ENCODE measurements at regions not wholly inside any gene's neighbourhood (a gene's known extent, or its start where the extent isn't known, plus 50 kb on each side); places are given as distances from the start of the nearest gene placed in this dataset.
A peak's percentile ranks its signal among the peaks of the same experiment; 100 is the strongest.

- no peak for DNase-seq
- H4K5ac ChIP-seq (ENCODE audit: low read length) = no peak overlapping the region
- H3K9ac ChIP-seq (ENCODE audit: low read length) = no peak overlapping the region
- H3K27ac ChIP-seq (ENCODE audit: low read depth, low read length) = no peak overlapping the region
- no peak overlapping the region for H3K56ac ChIP-seq (ENCODE audit: low read length)
- H2BK120ac ChIP-seq (ENCODE audit: low read depth, low read length) = no peak overlapping the region
- no peak overlapping the region for H4K8ac ChIP-seq (ENCODE audit: low read depth, low read length)
- H3K79me1 ChIP-seq (ENCODE audit: low read length) = no peaks in the 10 kb centered on the region
- no peaks in the 10 kb centered on the region for H3K36me3 ChIP-seq (ENCODE audit: control insufficient read depth, insufficient read depth, low read length)
- no peak overlapping the region for H3K23ac ChIP-seq (ENCODE audit: low read length)
- H2AK5ac ChIP-seq (ENCODE audit: low read length) = no peak overlapping the region
- H2BK15ac ChIP-seq (replicated peaks; ENCODE audit: low read depth) = no peak overlapping the region
- no peak overlapping the region for H2BK5ac ChIP-seq (ENCODE audit: low read length)
- WGBS (ENCODE audit: extremely low coverage, insufficient coverage, low lambda C conversion rate) = no CpG with 5 or more reads among the region's 8 CpGs
- no peak overlapping the region for H3K4me2 ChIP-seq (ENCODE audit: low read length)
- no peak overlapping the region for H3K18ac ChIP-seq (ENCODE audit: low read length)
- no peaks in the 10 kb centered on the region for H3K4me1 ChIP-seq (ENCODE audit: control insufficient read depth, low read depth, low read length)
- H3K79me2 ChIP-seq (ENCODE audit: control insufficient read depth, insufficient read depth, low read length) = no peaks in the 10 kb centered on the region
- no peak overlapping the region for H3K4me3 ChIP-seq (ENCODE audit: low read length)
- H3K27me3 ChIP-seq (ENCODE audit: insufficient read depth, low read length, poor library complexity) = peaks cover 7% of the 10 kb centered on the region
- no peak overlapping the region for H3K4ac ChIP-seq (ENCODE audit: low read depth, low read length)
Observed at GRCh38 chr15:31477851-31478701, 151.4 kb downstream of the KLF13 start.

- Histone ChIP-seq H4K5ac (ENCODE audit: low read length) (no peak overlapping the region), H3K4me2 (ENCODE audit: low read length) (no peak overlapping the region), H2BK5ac (ENCODE audit: low read length) (no peak overlapping the region), H4K8ac (ENCODE audit: low read depth, low read length) (no peak overlapping the region), H3K79me1 (ENCODE audit: low read length) (no peaks in the 10 kb centered on the region), H2BK120ac (ENCODE audit: low read depth, low read length) (no peak overlapping the region), H2AK5ac (ENCODE audit: low read length) (no peak overlapping the region), H3K27me3 (ENCODE audit: insufficient read depth, low read length, poor library complexity) (peaks cover 9% of the 10 kb centered on the region), H3K4ac (ENCODE audit: low read depth, low read length) (no peak overlapping the region), H3K79me2 (ENCODE audit: control insufficient read depth, insufficient read depth, low read length) (no peaks in the 10 kb centered on the region), H3K4me1 (ENCODE audit: control insufficient read depth, low read depth, low read length) (no peaks in the 10 kb centered on the region), H3K36me3 (ENCODE audit: control insufficient read depth, insufficient read depth, low read length) (no peaks in the 10 kb centered on the region), H3K56ac (ENCODE audit: low read length) (no peak overlapping the region), H3K23ac (ENCODE audit: low read length) (no peak overlapping the region), H3K9ac (ENCODE audit: low read length) (no peak overlapping the region), H3K27ac (ENCODE audit: low read depth, low read length) (no peak overlapping the region), H2BK15ac (replicated peaks; ENCODE audit: low read depth) (no peak overlapping the region), H3K18ac (ENCODE audit: low read length) (no peak overlapping the region), H3K4me3 (ENCODE audit: low read length) (no peak overlapping the region)
- no CpG with 5 or more reads among the region's 13 CpGs for WGBS (ENCODE audit: extremely low coverage, insufficient coverage, low lambda C conversion rate)
- DNase-seq = no peak
Observed at GRCh38 chr15:31478702-31479221, 152.1 kb downstream of the KLF13 start.

GRCh38 chr15:31480356-31481025, 153.9 kb downstream of the KLF13 start:
- Histone ChIP-seq H3K4ac (ENCODE audit: low read depth, low read length) (no peak overlapping the region), H2BK5ac (ENCODE audit: low read length) (no peak overlapping the region), H3K79me1 (ENCODE audit: low read length) (no peaks in the 10 kb centered on the region), H3K18ac (ENCODE audit: low read length) (no peak overlapping the region), H3K27me3 (ENCODE audit: insufficient read depth, low read length, poor library complexity) (peaks cover 11% of the 10 kb centered on the region), H4K5ac (ENCODE audit: low read length) (no peak overlapping the region), H3K36me3 (ENCODE audit: control insufficient read depth, insufficient read depth, low read length) (no peaks in the 10 kb centered on the region), H2BK15ac (replicated peaks; ENCODE audit: low read depth) (no peak overlapping the region), H3K56ac (ENCODE audit: low read length) (peak overlapping the region; percentile 15), H2BK120ac (ENCODE audit: low read depth, low read length) (no peak overlapping the region), H2AK5ac (ENCODE audit: low read length) (no peak overlapping the region), H3K23ac (ENCODE audit: low read length) (no peak overlapping the region), H4K8ac (ENCODE audit: low read depth, low read length) (no peak overlapping the region), H3K4me1 (ENCODE audit: control insufficient read depth, low read depth, low read length) (no peaks in the 10 kb centered on the region), H3K79me2 (ENCODE audit: control insufficient read depth, insufficient read depth, low read length) (no peaks in the 10 kb centered on the region), H3K4me2 (ENCODE audit: low read length) (no peak overlapping the region), H3K4me3 (ENCODE audit: low read length) (no peak overlapping the region), H3K9ac (ENCODE audit: low read length) (no peak overlapping the region), H3K27ac (ENCODE audit: low read depth, low read length) (no peak overlapping the region)
- no peak for DNase-seq
- no CpG with 5 or more reads among the region's 12 CpGs for WGBS (ENCODE audit: extremely low coverage, insufficient coverage, low lambda C conversion rate)

- Histone ChIP-seq H2AK5ac (ENCODE audit: low read length) (no peak overlapping the region), H3K79me1 (ENCODE audit: low read length) (no peaks in the 10 kb centered on the region), H3K27me3 (ENCODE audit: insufficient read depth, low read length, poor library complexity) (peaks cover 11% of the 10 kb centered on the region), H3K4me2 (ENCODE audit: low read length) (no peak overlapping the region), H2BK5ac (ENCODE audit: low read length) (no peak overlapping the region), H3K23ac (ENCODE audit: low read length) (no peak overlapping the region), H4K5ac (ENCODE audit: low read length) (no peak overlapping the region), H3K79me2 (ENCODE audit: control insufficient read depth, insufficient read depth, low read length) (no peaks in the 10 kb centered on the region), H3K36me3 (ENCODE audit: control insufficient read depth, insufficient read depth, low read length) (no peaks in the 10 kb centered on the region), H3K4ac (ENCODE audit: low read depth, low read length) (no peak overlapping the region), H3K4me3 (ENCODE audit: low read length) (no peak overlapping the region), H3K56ac (ENCODE audit: low read length) (no peak overlapping the region), H3K27ac (ENCODE audit: low read depth, low read length) (no peak overlapping the region), H2BK120ac (ENCODE audit: low read depth, low read length) (no peak overlapping the region), H2BK15ac (replicated peaks; ENCODE audit: low read depth) (no peak overlapping the region), H3K4me1 (ENCODE audit: control insufficient read depth, low read depth, low read length) (no peaks in the 10 kb centered on the region), H3K18ac (ENCODE audit: low read length) (no peak overlapping the region), H3K9ac (ENCODE audit: low read length) (no peak overlapping the region), H4K8ac (ENCODE audit: low read depth, low read length) (no peak overlapping the region)
- no peak for DNase-seq
- no CpG with 5 or more reads among the region's 3 CpGs for WGBS (ENCODE audit: extremely low coverage, insufficient coverage, low lambda C conversion rate)
Observed at GRCh38 chr15:31481142-31481541, 154.5 kb downstream of the KLF13 start.

GRCh38 chr15:31482122-31482922, 155.7 kb downstream of the KLF13 start:
- Histone ChIP-seq H3K27me3 (ENCODE audit: insufficient read depth, low read length, poor library complexity) (peaks cover 11% of the 10 kb centered on the region), H2BK120ac (ENCODE audit: low read depth, low read length) (no peak overlapping the region)

More at GRCh38 chr15:31482122-31482922, 155.7 kb downstream of the KLF13 start:
- H3K4me3 ChIP-seq (ENCODE audit: low read length) = no peak overlapping the region
- no peak overlapping the region for H4K8ac ChIP-seq (ENCODE audit: low read depth, low read length)
- H3K4me2 ChIP-seq (ENCODE audit: low read length) = no peak overlapping the region
- H3K18ac ChIP-seq (ENCODE audit: low read length) = no peak overlapping the region
- no peak overlapping the region for H3K9ac ChIP-seq (ENCODE audit: low read length)
- H3K23ac ChIP-seq (ENCODE audit: low read length) = no peak overlapping the region
- H4K5ac ChIP-seq (ENCODE audit: low read length) = no peak overlapping the region
- no peaks in the 10 kb centered on the region for H3K79me2 ChIP-seq (ENCODE audit: control insufficient read depth, insufficient read depth, low read length)
- H2BK5ac ChIP-seq (ENCODE audit: low read length) = no peak overlapping the region
- WGBS (ENCODE audit: extremely low coverage, insufficient coverage, low lambda C conversion rate) = no CpG with 5 or more reads among the region's 38 CpGs
- DNase-seq = no peak
- no peaks in the 10 kb centered on the region for H3K79me1 ChIP-seq (ENCODE audit: low read length)
- H3K56ac ChIP-seq (ENCODE audit: low read length) = no peak overlapping the region
- H3K4ac ChIP-seq (ENCODE audit: low read depth, low read length) = no peak overlapping the region
- no peak overlapping the region for H3K27ac ChIP-seq (ENCODE audit: low read depth, low read length)
- no peak overlapping the region for H2BK15ac ChIP-seq (replicated peaks; ENCODE audit: low read depth)
- no peaks in the 10 kb centered on the region for H3K36me3 ChIP-seq (ENCODE audit: control insufficient read depth, insufficient read depth, low read length)
- no peak overlapping the region for H2AK5ac ChIP-seq (ENCODE audit: low read length)
- H3K4me1 ChIP-seq (ENCODE audit: control insufficient read depth, low read depth, low read length) = no peaks in the 10 kb centered on the region
